K562 (cell line): ENCODE measurements at regions not wholly inside any gene's neighbourhood (a gene's known extent, or its start where the extent isn't known, plus 50 kb on each side); places are given as distances from the start of the nearest gene placed in this dataset.

Source experiments
- AFF1 ChIP-seq, 2 experiments: fragments of 450-650 bp; IDR thresholded peaks; 2 replicates each; pipeline ENCODE4 v1.6.1; 2018; ENCODE audit warnings: mild to moderate bottlenecking in 2 of 2, low read depth in 1 of 2; ENCODE audit not compliant: partially characterized antibody in 2 of 2
- DDX20 ChIP-seq: fragments of 450-650 bp; IDR thresholded peaks from 2 replicates; pipeline ENCODE4 v1.6.1; 2016; ENCODE audit warnings: missing genetic modification characterization, low read depth, mild to moderate bottlenecking, missing compliant biosample characterization, moderate library complexity
- DEAF1 ChIP-seq: fragments of 450-650 bp; formaldehyde crosslinking; IDR thresholded peaks from 2 replicates; pipeline ENCODE4 v1.4.0; 2020; ENCODE audit warnings: mild to moderate bottlenecking, moderate library complexity
- E2F5 ChIP-seq: sonication (generic); formaldehyde crosslinking; IDR thresholded peaks from 2 replicates; pipeline ENCODE4 v1.8.0; 2022; ENCODE audit warnings: mild to moderate bottlenecking, missing genetic modification reagents
- ID3 ChIP-seq, 2 experiments: fragments of 250-450 bp in 1 of 2; fragments of 450-650 bp in 1 of 2; sonication (Bioruptor Pico) in 1 of 2; IDR thresholded peaks; 2 replicates each; pipeline versions ENCODE4 v1.6.1 to v1.8.0; 2016 to 2021; ENCODE audit warnings: mild to moderate bottlenecking in 2 of 2, moderate library complexity in 2 of 2, missing compliant biosample characterization in 1 of 2, missing genetic modification characterization in 1 of 2
- RBM22 ChIP-seq: fragments of 200-400 bp; formaldehyde crosslinking; IDR thresholded peaks from 2 replicates; pipeline ENCODE4 v1.6.1; 2018; ENCODE audit warnings: low read length, low read depth; ENCODE audit not compliant: poor library complexity, severe bottlenecking
- RNF219 ChIP-seq: fragments of 250-450 bp; sonication (Bioruptor Pico); IDR thresholded peaks from 2 replicates; pipeline ENCODE4 v1.5.0; 2022; ENCODE audit warnings: mild to moderate bottlenecking
- SRSF7 ChIP-seq: fragments of 200-400 bp; formaldehyde crosslinking; optimal IDR thresholded peaks from 2 replicates; pipeline ENCODE3; 2017; ENCODE audit warnings: mild to moderate bottlenecking, low read depth, low read length
- ZNF134 ChIP-seq: fragments of 250-450 bp; sonication (Bioruptor Pico); conservative IDR thresholded peaks from 2 replicates; pipeline ENCODE4 v1.4.0; 2020
- ZNF449 ChIP-seq: fragments of 250-450 bp; sonication (Bioruptor Pico); IDR thresholded peaks from 2 replicates; pipeline ENCODE4 v1.8.0; 2022; ENCODE audit warnings: moderate library complexity, mild to moderate bottlenecking, inconsistent platforms

GRCh38 chr3:78507196-78507984 lies 1260.4 kb downstream of the ROBO1 start (continued):
- TF ChIP-seq AFF1 (IDR thresholded peaks at IDR 0.05; ENCODE audit: low read depth in 1 of 2, partially characterized antibody in 2 of 2) = no peak
- no peak for TF ChIP-seq RNF219 (CRISPR knock-in tag)
- no peak for TF ChIP-seq SRSF7
- no peak for TF ChIP-seq DDX20 (tag)
- no peak for TF ChIP-seq ID3 (CRISPR knock-in tag; IDR thresholded peaks at IDR 0.05)
- no peak for TF ChIP-seq ID3 (tag; IDR thresholded peaks at IDR 0.05)
- no peak for TF ChIP-seq DEAF1 (CRISPR knock-in tag)
- TF ChIP-seq E2F5 (CRISPR knock-in tag) = no peak
- TF ChIP-seq ZNF449 (CRISPR knock-in tag) = no peak
- TF ChIP-seq ZNF134 = no peak
- TF ChIP-seq RBM22 = no peak
